22Rv1 (cell line): ENCODE measurements at regions not wholly inside any gene's neighbourhood (a gene's known extent, or its start where the extent isn't known, plus 50 kb on each side); places are given as distances from the start of the nearest gene placed in this dataset.

Source experiments
- CTCF ChIP-seq: fragments of 450-650 bp; IDR thresholded peaks from 2 replicates; pipeline ENCODE4 v1.5.1; 2017; ENCODE audit warnings: mild to moderate bottlenecking
- ZFX ChIP-seq: fragments of 450-650 bp; IDR thresholded peaks from 2 replicates; pipeline ENCODE4 v1.6.1; 2017; ENCODE audit warnings: antibody characterized with exemption, borderline replicate concordance

GRCh38 chr5:158302029-158302428 lies 443.1 kb upstream of the CLINT1 start:
- TF ChIP-seq CTCF (no peak), ZFX (no peak)
